SKM-1 (cell line): ENCODE measurements at regions not wholly inside any gene's neighbourhood (a gene's known extent, or its start where the extent isn't known, plus 50 kb on each side); places are given as distances from the start of the nearest gene placed in this dataset.
"Not testable (repeated sequence)": the region's sequence is repeated elsewhere in the genome, so short reads cannot be mapped to it uniquely, and the experiment has no call there.

Source experiments
- DNase-seq: peaks from one replicate; lab custom pipeline; 2025; ENCODE audit not compliant: unreplicated experiment; lab: John Stamatoyannopoulos, UW

- no peak for DNase-seq
Observed at GRCh38 chr13:74554569-74555275, 420.5 kb upstream of the KLF12 start.

- peak; percentile 83 for DNase-seq
Observed at GRCh38 chr13:74550039-74550438, 415.8 kb upstream of the KLF12 start.

- DNase-seq: not testable (repeated sequence)
Observed at GRCh38 chr13:74536649-74537048, 402.4 kb upstream of the KLF12 start.

DNA sequence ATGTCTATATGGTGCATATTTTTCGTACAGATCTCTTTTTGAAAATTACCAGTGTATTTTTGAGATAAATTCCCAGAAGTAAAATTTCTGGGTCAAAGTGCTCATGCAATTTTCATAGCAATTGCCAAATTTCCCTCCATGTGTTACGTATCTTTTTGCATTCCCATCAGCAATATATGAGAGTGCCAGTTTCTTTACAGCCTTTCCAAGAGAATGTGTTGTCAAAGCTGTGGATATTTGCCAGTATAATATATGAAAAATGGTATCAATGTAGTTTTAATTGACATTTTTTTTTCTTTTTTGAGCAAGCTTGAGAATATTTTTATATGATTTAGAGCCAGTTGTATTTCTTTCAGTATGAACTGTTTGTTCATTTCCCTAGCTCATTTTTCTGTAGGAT is 399.0 kb upstream of the KLF12 start:
- DNase-seq: no peak

GRCh38 chr13:74530011-74530410 is 395.8 kb upstream of the KLF12 start:
- DNase-seq: no peak

GRCh38 chr13:74528734-74529513 is 394.7 kb upstream of the KLF12 start:
- no peak for DNase-seq

- DNase-seq: no peak
Observed at GRCh38 chr13:74523057-74523456, 388.9 kb upstream of the KLF12 start.

DNA sequence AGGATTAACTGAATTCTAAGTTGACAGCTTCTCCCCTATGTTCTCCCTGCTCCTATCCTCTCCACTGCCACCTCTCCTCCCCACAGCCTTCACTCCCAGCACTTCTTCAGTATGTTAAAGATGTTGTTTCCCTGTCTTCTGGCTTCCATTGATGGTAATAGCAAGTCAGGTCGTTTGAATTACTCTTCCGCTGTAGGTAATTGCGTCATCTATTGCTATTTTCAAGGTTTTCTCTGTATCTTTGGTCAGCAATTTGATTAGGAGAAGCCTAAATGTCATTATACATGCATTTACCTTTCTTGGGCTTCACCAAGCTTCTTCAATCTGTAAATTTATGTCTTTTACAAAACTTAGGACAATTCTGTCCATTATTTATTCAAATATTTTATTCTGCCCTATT is 377.3 kb upstream of the KLF12 start:
- DNase-seq: no peak

DNA sequence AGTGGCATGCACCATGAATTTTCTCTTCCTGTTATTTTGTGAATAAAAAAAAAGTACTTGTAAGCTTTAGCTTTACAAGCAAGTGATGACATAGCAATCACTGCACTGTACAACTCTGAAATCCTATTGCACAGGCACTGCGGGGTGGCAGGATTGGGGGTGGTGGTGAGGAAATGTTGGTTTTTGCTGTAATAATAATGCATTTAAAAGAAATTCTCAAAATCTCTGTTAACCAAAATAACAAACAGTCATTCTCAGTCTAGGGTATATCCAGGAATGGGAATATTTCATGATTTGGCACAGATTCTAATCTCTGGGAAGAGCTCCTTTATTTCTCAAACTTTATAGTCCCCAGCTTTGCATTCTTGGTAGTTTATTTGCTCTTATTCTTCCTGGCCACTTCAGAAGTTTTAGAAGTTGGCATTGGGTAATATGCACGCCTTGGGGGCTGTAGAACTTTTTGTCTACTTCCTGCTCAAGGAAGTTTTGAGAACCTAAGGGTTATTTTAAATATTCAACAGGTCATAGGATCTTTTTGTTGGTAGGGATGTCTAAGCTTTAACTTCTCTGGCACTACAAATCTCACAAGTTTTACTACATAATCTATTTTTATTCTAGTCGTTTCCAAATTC is 353.0 kb upstream of the KLF12 start:
- DNase-seq: no peak

DNA sequence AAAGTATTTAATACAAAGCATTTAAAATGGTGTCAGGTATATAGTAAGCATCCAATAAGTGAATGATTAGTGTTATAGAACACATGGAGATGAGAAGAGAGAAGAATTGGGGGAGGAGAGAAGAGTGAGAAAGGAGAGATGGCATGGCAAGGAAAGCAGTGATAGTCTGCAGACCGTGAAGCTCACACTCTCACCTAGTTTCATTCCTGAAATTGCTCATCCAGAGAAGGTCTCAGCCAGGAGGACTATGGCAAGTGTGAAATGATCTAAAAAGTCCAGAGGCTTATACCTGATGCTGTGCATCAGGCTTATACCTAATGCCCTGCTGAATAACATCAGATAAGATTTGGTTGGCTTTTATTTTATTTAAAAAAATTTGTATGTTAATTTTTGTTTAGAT is 351.6 kb upstream of the KLF12 start:
- DNase-seq: no peak

DNA sequence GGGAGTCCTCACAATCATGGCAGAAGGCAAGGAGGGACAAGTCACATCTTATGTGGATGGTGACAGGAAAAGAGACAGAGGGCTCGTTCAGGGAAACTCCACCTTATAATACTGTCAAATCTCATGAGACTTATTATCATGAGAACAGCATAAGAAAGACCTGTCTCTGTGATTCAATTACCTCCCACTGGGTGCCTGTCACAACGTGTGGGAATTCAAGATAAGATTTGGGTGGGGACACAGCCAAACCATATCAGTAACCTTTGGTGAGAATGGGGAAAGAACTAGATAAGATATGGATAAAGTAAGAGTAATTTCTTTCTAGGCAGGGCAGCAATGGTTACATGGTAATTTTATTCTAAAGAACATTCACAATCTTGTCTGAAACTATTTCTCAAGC is 344.9 kb upstream of the KLF12 start:
- no peak for DNase-seq

GRCh38 chr13:74476788-74477187 is 342.6 kb upstream of the KLF12 start:
- DNase-seq: no peak

GRCh38 chr13:74476365-74476764 is 342.2 kb upstream of the KLF12 start:
- DNase-seq: no peak

- DNase-seq: no peak
Observed at GRCh38 chr13:74466864-74467263, 332.7 kb upstream of the KLF12 start.

- no peak for DNase-seq
Observed at GRCh38 chr13:74466020-74466419, 331.8 kb upstream of the KLF12 start.

- DNase-seq: no peak
Observed at GRCh38 chr13:74465271-74465670, 331.1 kb upstream of the KLF12 start.

- DNase-seq: no peak
Observed at GRCh38 chr13:74464670-74465069, 330.5 kb upstream of the KLF12 start.

DNA sequence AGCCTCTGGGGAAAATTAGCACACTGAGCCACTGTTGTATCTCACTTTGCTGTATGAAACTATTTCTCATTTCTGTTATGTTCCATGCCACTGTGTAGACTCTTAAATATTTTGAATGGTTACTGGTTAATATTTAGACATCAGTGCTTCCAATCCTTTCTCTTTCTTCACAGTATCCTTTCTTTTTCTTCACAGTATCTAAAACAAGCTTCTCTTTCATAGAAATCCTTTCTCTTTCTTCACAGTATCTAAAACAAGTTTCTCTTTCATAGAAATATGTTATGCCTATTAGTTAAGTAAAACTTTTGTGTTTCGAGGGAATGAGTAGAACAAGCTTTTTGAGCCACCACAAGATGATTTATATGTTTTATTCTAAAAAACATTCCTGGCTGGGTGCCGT is 326.8 kb upstream of the KLF12 start:
- DNase-seq: no peak

GRCh38 chr13:74452881-74453280 is 318.7 kb upstream of the KLF12 start:
- no peak for DNase-seq

DNA sequence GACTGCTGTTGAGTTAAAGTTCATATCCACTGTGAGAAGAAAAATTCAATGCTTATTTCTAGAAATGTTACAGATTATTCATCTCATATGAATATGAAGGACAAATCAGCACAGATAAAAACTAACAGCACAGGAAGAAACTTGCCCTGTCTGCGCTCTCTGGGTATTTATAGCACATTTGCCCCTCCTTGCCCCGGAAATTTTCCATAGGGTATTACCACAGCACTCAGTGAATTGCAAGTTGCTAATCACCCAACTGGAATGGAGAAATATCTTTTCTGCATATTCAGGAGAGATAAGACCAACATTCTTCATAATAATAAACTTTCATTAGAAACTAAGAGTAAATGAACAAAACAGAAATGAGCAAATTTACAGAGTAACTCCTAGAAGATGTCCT is 318.0 kb upstream of the KLF12 start:
- no peak for DNase-seq

DNA sequence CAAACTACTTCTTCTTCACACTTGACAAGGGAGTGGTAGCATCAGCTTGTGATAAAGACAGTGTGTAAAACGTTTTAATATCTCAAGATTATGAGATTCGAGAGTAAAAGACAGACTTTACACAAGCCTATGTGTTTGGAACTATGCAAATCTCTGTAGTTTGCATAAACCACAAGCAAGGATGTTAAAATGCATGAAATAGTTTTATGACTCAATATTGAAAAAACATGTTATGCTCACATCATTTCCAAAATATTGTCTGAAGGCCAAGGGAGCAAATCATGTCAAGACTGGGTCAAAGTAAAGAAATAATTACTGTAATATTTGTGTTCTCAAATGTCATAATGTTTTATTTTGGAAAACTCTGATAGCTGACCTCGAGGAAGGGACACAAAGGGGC is 316.8 kb upstream of the KLF12 start:
- no peak for DNase-seq

DNA sequence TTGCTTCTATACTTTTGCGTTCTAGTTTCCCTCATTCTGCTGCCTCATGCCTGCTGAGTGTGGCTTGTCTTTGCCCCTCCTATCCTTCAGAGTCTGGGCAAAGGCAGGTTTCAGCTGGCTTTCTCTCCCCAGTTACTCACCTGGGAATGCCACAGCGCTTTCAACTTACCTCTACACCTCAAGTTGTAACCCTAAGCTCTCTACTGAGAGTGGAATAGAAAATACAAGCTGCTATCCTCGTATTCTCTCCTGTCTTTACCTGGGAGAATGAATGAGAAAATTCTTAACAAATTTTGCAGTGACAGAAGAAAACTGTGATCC is 316.3 kb upstream of the KLF12 start:
- no peak for DNase-seq
